Ovary (tissue), 3 donors: ENCODE measurements at regions not wholly inside any gene's neighbourhood (a gene's known extent, or its start where the extent isn't known, plus 50 kb on each side); places are given as distances from the start of the nearest gene placed in this dataset.

Source experiments
- EP300 ChIP-seq: sonication (generic); formaldehyde crosslinking; IDR thresholded peaks from one replicate; pipeline ENCODE4 v1.6.1; 2017; ENCODE audit warnings: antibody characterized with exemption
- POLR2A ChIP-seq: fragments of 450-650 bp; IDR thresholded peaks from one replicate; pipeline ENCODE4 v1.6.1; 2017; ENCODE audit warnings: antibody characterized with exemption, mild to moderate bottlenecking, moderate library complexity
- TF ChIP-seq, protein P1 (sequence below), 3 donors: fragments of 450-650 bp in 2 of 3; fragments of 200-600 bp in 1 of 3; IDR thresholded peaks; one replicate each; pipeline versions ENCODE4 v1.5.1 to v1.8.0; 2016 to 2022; ENCODE audit warnings: antibody characterized with exemption in 3 of 3, mild to moderate bottlenecking in 1 of 3
- donor health status: DM: no; HTN: no; CAD: no.

GRCh38 chr4:124486423-124486822 is 226.1 kb downstream of the ANKRD50 start:
- TF ChIP-seq, protein P1, sequence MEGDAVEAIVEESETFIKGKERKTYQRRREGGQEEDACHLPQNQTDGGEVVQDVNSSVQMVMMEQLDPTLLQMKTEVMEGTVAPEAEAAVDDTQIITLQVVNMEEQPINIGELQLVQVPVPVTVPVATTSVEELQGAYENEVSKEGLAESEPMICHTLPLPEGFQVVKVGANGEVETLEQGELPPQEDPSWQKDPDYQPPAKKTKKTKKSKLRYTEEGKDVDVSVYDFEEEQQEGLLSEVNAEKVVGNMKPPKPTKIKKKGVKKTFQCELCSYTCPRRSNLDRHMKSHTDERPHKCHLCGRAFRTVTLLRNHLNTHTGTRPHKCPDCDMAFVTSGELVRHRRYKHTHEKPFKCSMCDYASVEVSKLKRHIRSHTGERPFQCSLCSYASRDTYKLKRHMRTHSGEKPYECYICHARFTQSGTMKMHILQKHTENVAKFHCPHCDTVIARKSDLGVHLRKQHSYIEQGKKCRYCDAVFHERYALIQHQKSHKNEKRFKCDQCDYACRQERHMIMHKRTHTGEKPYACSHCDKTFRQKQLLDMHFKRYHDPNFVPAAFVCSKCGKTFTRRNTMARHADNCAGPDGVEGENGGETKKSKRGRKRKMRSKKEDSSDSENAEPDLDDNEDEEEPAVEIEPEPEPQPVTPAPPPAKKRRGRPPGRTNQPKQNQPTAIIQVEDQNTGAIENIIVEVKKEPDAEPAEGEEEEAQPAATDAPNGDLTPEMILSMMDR (IDR thresholded peaks at IDR 0.05): no peak
- TF ChIP-seq EP300 (no peak), POLR2A (no peak)
